Loucy (cell line): ENCODE measurements at regions not wholly inside any gene's neighbourhood (a gene's known extent, or its start where the extent isn't known, plus 50 kb on each side); places are given as distances from the start of the nearest gene placed in this dataset.

Source experiments
- CTCF ChIP-seq: fragments of 200-600 bp; sonication (generic); conservative IDR thresholded peaks from 2 replicates; pipeline ENCODE4 v1.5.1; 2014; ENCODE audit warnings: mild to moderate bottlenecking, antibody characterized with exemption, low read length
- EZH2phosphoT487 ChIP-seq: fragments of 200-600 bp; IDR thresholded peaks from 2 replicates; pipeline ENCODE4 v1.6.1; 2018; ENCODE audit warnings: antibody characterized with exemption, mild to moderate bottlenecking, moderate library complexity, borderline replicate concordance

GRCh38 chr4:86472377-86473019, 112.6 kb upstream of the MAPK10 start:
- TF ChIP-seq CTCF (no peak), EZH2phosphoT487 (no peak)
